ENCODE measurements at regions not wholly inside any gene's neighbourhood (a gene's known extent, or its start where the extent isn't known, plus 50 kb on each side); places are given as distances from the start of the nearest gene placed in this dataset.

- Histone ChIP-seq H3K36me3 (no peaks in the 10 kb centered on the region), H3K4me3 (no peak overlapping the region), H3K27ac (no peak overlapping the region), H3K9me3 (no peaks in the 10 kb centered on the region), H3K27me3 (ENCODE audit: low read depth) (no peaks in the 10 kb centered on the region), H3K4me1 (peaks cover 10% of the 10 kb centered on the region)
- intact Hi-C loops (cut with DNase I), result no loop called here
- no peak for ATAC-seq
- no peak for TF ChIP-seq CTCF (IDR thresholded peaks at IDR 0.05)
- DNase-seq, result no peak
Observed at GRCh38 chr15:35627696-35628095, 81.7 kb upstream of the DPH6 start.

GRCh38 chr15:35629766-35630165 is 83.8 kb upstream of the DPH6 start:
- no peaks in the 10 kb centered on the region for H3K36me3 ChIP-seq
- intact Hi-C loops (cut with DNase I), result no loop called here
- no peak for DNase-seq
- no peaks in the 10 kb centered on the region for H3K9me3 ChIP-seq
- no peak overlapping the region for H3K4me3 ChIP-seq
- peaks cover 10% of the 10 kb centered on the region for H3K4me1 ChIP-seq
- no peak for ATAC-seq
- no peak for TF ChIP-seq CTCF (IDR thresholded peaks at IDR 0.05)
- no peaks in the 10 kb centered on the region for H3K27me3 ChIP-seq (ENCODE audit: low read depth)
- H3K27ac ChIP-seq, result no peak overlapping the region

GRCh38 chr15:35630532-35630931 is 84.6 kb upstream of the DPH6 start:
- Histone ChIP-seq H3K4me3 (no peak overlapping the region), H3K27me3 (ENCODE audit: low read depth) (no peaks in the 10 kb centered on the region), H3K9me3 (no peaks in the 10 kb centered on the region), H3K27ac (no peak overlapping the region), H3K36me3 (no peaks in the 10 kb centered on the region), H3K4me1 (peaks cover 10% of the 10 kb centered on the region)
- intact Hi-C loops (cut with DNase I), result no loop called here
- DNase-seq (no peak), ATAC-seq (peak; percentile 57 to 82)
- TF ChIP-seq CTCF (IDR thresholded peaks at IDR 0.05), result no peak

- no peaks in the 10 kb centered on the region for H3K36me3 ChIP-seq
- H3K27me3 ChIP-seq (ENCODE audit: low read depth), result no peaks in the 10 kb centered on the region
- no peak for TF ChIP-seq CTCF (IDR thresholded peaks at IDR 0.05)
- H3K9me3 ChIP-seq, result no peaks in the 10 kb centered on the region
- intact Hi-C loops (cut with DNase I), result no loop called here
- ATAC-seq, result no peak
- H3K4me1 ChIP-seq, result peaks cover 10% of the 10 kb centered on the region
- no peak for DNase-seq
- H3K4me3 ChIP-seq, result no peak overlapping the region
- H3K27ac ChIP-seq, result no peak overlapping the region
Observed at GRCh38 chr15:35630985-35631384, 85.0 kb upstream of the DPH6 start.

- TF ChIP-seq CTCF (IDR thresholded peaks at IDR 0.05), result no peak
- no peak for ATAC-seq
- intact Hi-C loops (cut with DNase I), result no loop called here
Observed at GRCh38 chr15:35633677-35634076, 87.7 kb upstream of the DPH6 start.

GRCh38 chr15:35646790-35647189 is 100.8 kb upstream of the DPH6 start:
- TF ChIP-seq CTCF (IDR thresholded peaks at IDR 0.05), result no peak
- DNase-seq (no peak), ATAC-seq (no peak)
- H3K36me3 ChIP-seq, result no peaks in the 10 kb centered on the region
- H3K4me3 ChIP-seq, result no peak overlapping the region
- no peak overlapping the region for H3K27ac ChIP-seq
- H3K9me3 ChIP-seq, result no peaks in the 10 kb centered on the region
- H3K4me1 ChIP-seq, result no peaks in the 10 kb centered on the region
- intact Hi-C loops (cut with DNase I), result no loop called here
- H3K27me3 ChIP-seq (ENCODE audit: low read depth), result no peaks in the 10 kb centered on the region

More at GRCh38 chr15:35633677-35634076, 87.7 kb upstream of the DPH6 start:
- no peak for DNase-seq
- Histone ChIP-seq H3K4me3 (no peak overlapping the region), H3K27me3 (ENCODE audit: low read depth) (no peaks in the 10 kb centered on the region), H3K9me3 (no peaks in the 10 kb centered on the region), H3K36me3 (no peaks in the 10 kb centered on the region), H3K4me1 (peaks cover 10% of the 10 kb centered on the region), H3K27ac (no peak overlapping the region)
